ENCODE measurements at regions not wholly inside any gene's neighbourhood (a gene's known extent, or its start where the extent isn't known, plus 50 kb on each side); places are given as distances from the start of the nearest gene placed in this dataset.

GRCh38 chr6:78487401-78487800 lies 379.9 kb upstream of the IRAK1BP1 start:
- TF ChIP-seq KAT2B (IDR thresholded peaks at IDR 0.05; ENCODE audit: borderline replicate concordance, low read depth, low read length) (no peak), CTCF (CRISPR knock-in tag; IDR thresholded peaks at IDR 0.05) (no peak), ZNF496 (CRISPR knock-in tag; IDR thresholded peaks at IDR 0.05; ENCODE audit: insufficient replicate concordance) (no peak), ZNF30 (CRISPR knock-in tag; IDR thresholded peaks at IDR 0.05) (no peak), PHF8 (CRISPR knock-in tag; IDR thresholded peaks at IDR 0.05) (no peak), RAD21 (CRISPR knock-in tag; IDR thresholded peaks at IDR 0.05) (no peak), IRF2 (CRISPR knock-in tag; IDR thresholded peaks at IDR 0.05) (no peak), POLR2A (IDR thresholded peaks at IDR 0.05; ENCODE audit: insufficient read depth in 1 of 2, low read depth in 2 of 2, low read length in 2 of 2) (no peak), ZMAT3 (CRISPR knock-in tag; conservative IDR thresholded peaks at IDR 0.05) (no peak), ZNF580 (CRISPR knock-in tag; IDR thresholded peaks at IDR 0.05; ENCODE audit: borderline replicate concordance, low read depth) (no peak), YY1 (IDR thresholded peaks at IDR 0.05; ENCODE audit: insufficient read depth, insufficient replicate concordance, low read depth, low read length) (no peak), BRF2 (CRISPR knock-in tag; IDR thresholded peaks at IDR 0.05) (no peak)
